HFF-Myc (cell line): ENCODE measurements at regions not wholly inside any gene's neighbourhood (a gene's known extent, or its start where the extent isn't known, plus 50 kb on each side); places are given as distances from the start of the nearest gene placed in this dataset.

Source experiments
- DNase-seq: peaks from one replicate; pipeline ENCODE4 v3.0.0-alpha.2; 2011; ENCODE audit warnings: low read depth; ENCODE audit errors: extremely low read depth
- H3K4me3 ChIP-seq: replicated peaks from 2 replicates; pipeline ENCODE4 v1.5.1; 2011; ENCODE audit warnings: low read depth, mild to moderate bottlenecking, control low read depth, low read length
- CTCF ChIP-seq: IDR thresholded peaks from 2 replicates; pipeline ENCODE4 v1.5.1; 2012; ENCODE audit warnings: mild to moderate bottlenecking, low read depth, low read length, control low read depth; ENCODE audit errors: missing control alignments

GRCh38 chr13:89490661-89491060 is 1819.5 kb downstream of the SLITRK5 start:
- TF ChIP-seq CTCF: no peak
- DNase-seq: no peak

GRCh38 chr13:89496478-89496877 is 1825.3 kb downstream of the SLITRK5 start:
- TF ChIP-seq CTCF: no peak
- no peak overlapping the region for H3K4me3 ChIP-seq
- DNase-seq: no peak

More at GRCh38 chr13:89490661-89491060, 1819.5 kb downstream of the SLITRK5 start:
- no peak overlapping the region for H3K4me3 ChIP-seq

- no peak for DNase-seq
- TF ChIP-seq CTCF: no peak
- H3K4me3 ChIP-seq: no peak overlapping the region
Measured at GRCh38 chr13:89497658-89498057, 1826.5 kb downstream of the SLITRK5 start.

GRCh38 chr13:89502286-89502685 is 1831.1 kb downstream of the SLITRK5 start:
- H3K4me3 ChIP-seq: no peak overlapping the region
- no peak for TF ChIP-seq CTCF
- DNase-seq: no peak

GRCh38 chr13:89514534-89515312 is 1832.8 kb upstream of the MIR17HG start:
- no peak for DNase-seq
- H3K4me3 ChIP-seq: no peak overlapping the region
- no peak for TF ChIP-seq CTCF

GRCh38 chr13:89515948-89516347 is 1831.5 kb upstream of the MIR17HG start:
- no peak for DNase-seq
- TF ChIP-seq CTCF: no peak
- no peak overlapping the region for H3K4me3 ChIP-seq
